ENCODE measurements at regions not wholly inside any gene's neighbourhood (a gene's known extent, or its start where the extent isn't known, plus 50 kb on each side); places are given as distances from the start of the nearest gene placed in this dataset.

DNA sequence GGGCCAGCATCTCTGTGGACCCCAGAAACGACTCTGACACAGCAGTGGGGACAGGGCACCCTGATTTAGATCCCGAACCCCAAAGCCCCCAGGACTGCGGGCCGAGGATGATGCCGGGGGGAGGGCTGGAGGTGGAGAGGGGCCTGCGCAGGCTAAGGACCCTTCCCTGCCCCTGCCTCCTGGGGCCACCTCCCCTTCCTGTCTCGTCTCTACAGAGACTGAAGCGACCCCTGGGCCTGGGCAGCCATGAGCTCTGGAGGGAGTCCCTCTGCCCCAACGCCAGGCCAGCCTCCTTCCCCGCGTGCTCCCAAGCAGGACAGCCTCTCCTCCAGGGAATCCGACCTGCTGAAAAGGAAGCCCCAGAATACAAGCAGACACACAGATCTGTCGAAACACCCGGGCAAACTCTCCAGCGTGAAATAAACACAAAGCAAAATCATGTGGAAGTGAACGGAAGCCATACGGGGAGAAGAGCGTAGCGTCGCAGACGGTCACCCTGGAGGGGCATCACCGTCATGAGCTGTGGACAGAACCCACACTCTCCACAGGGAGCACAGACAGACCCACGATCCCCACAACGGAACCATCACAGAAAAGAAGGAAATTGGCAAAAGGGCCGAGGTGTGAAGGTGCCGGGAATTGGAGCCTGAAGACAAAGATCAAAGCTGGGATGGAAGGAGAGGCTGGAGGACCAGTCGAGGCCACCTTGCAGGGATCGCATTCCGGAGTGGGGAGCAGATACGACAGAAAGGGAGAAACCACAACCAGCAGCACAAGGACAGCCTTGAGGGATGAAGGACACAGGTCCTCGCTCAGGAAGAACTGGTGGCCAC, 51.0 kb upstream of the CTDP1 start:
- no peak for DNase-seq

DNA sequence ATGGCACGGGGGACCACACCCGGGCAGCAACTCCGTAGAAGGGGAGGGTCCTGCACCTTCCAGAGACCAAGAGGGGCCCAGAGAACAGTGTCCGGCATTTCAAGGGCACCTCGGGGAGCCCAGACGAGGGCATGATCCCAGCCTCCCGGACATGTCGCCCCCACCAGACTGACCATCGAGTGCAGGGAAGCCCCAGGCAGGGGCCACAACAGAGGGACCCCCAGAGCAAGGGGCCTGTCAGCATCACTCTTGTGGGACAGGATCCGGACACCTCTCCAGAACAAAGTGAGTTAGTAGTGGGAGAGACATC, 50.4 kb upstream of the CTDP1 start:
- no peak for DNase-seq

DNA sequence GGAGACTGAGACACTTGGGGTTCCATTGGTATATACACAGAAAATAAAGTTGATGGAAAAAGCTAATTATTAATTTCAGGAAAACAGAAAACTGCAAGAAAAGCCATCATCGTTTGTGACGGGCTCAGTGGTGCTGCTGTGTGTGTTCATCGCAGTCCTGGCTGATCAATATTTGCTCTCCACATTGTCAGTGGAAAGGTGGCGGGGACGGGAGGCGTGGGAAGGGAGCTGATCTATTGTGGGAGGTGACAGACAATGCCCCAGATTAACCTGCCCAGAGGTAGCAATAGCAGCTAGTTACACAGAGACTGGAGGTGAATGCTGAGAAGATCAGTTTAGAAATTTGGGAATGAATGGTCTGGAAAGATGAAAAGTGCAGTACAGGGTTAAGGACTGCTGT, 50.0 kb upstream of the CTDP1 start:
- DNase-seq: no peak
